Thymus (tissue), 11 donors: ENCODE measurements at regions not wholly inside any gene's neighbourhood (a gene's known extent, or its start where the extent isn't known, plus 50 kb on each side); places are given as distances from the start of the nearest gene placed in this dataset.
"Not testable (repeated sequence)": the region's sequence is repeated elsewhere in the genome, so short reads cannot be mapped to it uniquely, and the experiment has no call there.

Source experiments
- DNase-seq, 9 donors: peaks; one replicate each; pipeline ENCODE4 v3.0.0-alpha.2; 2013; ENCODE audit warnings: low spot score in 9 of 9, low read depth in 6 of 9, missing footprints in 1 of 9
- H3K27ac ChIP-seq, 2 donors: one replicate each; pipeline ENCODE4 v1.5.1; 2013; ENCODE audit warnings: control low read depth in 1 of 2, low read depth in 1 of 2, low read length in 1 of 2, mild to moderate bottlenecking in 1 of 2, moderate library complexity in 1 of 2
- H3K27me3 ChIP-seq, 2 donors: one replicate each; pipeline ENCODE4 v1.5.1; 2013; ENCODE audit warnings: low read length in 1 of 2; ENCODE audit not compliant: control insufficient read depth in 2 of 2, insufficient read depth in 1 of 2
- H3K36me3 ChIP-seq, 2 donors: one replicate each; pipeline ENCODE4 v1.5.1; 2013; ENCODE audit warnings: low read length in 1 of 2, mild to moderate bottlenecking in 1 of 2, moderate library complexity in 1 of 2; ENCODE audit not compliant: control insufficient read depth in 2 of 2, insufficient read depth in 2 of 2
- H3K4me1 ChIP-seq, 2 donors: one replicate each; pipeline ENCODE4 v1.5.1; 2013; ENCODE audit warnings: low read length in 2 of 2; ENCODE audit not compliant: control insufficient read depth in 2 of 2, insufficient read depth in 2 of 2
- H3K4me3 ChIP-seq, 2 donors: one replicate each; pipeline ENCODE4 v1.5.1; 2013; ENCODE audit warnings: low read length in 2 of 2, control low read depth in 1 of 2, mild to moderate bottlenecking in 1 of 2
- H3K9me3 ChIP-seq, 2 donors: one replicate each; pipeline ENCODE4 v1.5.1; 2013; ENCODE audit warnings: low read length in 1 of 2, mild to moderate bottlenecking in 1 of 2; ENCODE audit not compliant: control insufficient read depth in 2 of 2, insufficient read depth in 1 of 2
- WGBS: extraction: QIAGEN DNeasy Blood & Tissue Kit; methylation state at CpG from one replicate; pipeline ENCODE4 v1.1.7; 2013; 5-methylcytosine and 5-hydroxymethylcytosine counted together
- donor health status: healthy.

- Histone ChIP-seq H3K4me3 (no peak overlapping the region), H3K27me3 (no peaks in the 10 kb centered on the region), H3K9me3 (no peaks in the 10 kb centered on the region), H3K27ac (no peak overlapping the region), H3K36me3 (no peaks in the 10 kb centered on the region), H3K4me1 (no peaks in the 10 kb centered on the region)
- no peak for DNase-seq
- WGBS: 96% methylated on average over 16 of the region's 16 CpGs
These were observed 226.4 kb downstream of the OPA1 start for GRCh38 chr3:193819117-193820010.

- H3K9me3 ChIP-seq: no peaks in the 10 kb centered on the region
- H3K4me3 ChIP-seq: no peak overlapping the region
- H3K36me3 ChIP-seq: no peaks in the 10 kb centered on the region
- WGBS: 60% methylated on average over 2 of the region's 2 CpGs
- peaks cover 0 to under 1% of the 10 kb centered on the region in 2 donors for H3K4me1 ChIP-seq
- H3K27ac ChIP-seq: no peak overlapping the region
- no peak for DNase-seq
- no peaks in the 10 kb centered on the region for H3K27me3 ChIP-seq
These were observed 228.2 kb downstream of the OPA1 start for GRCh38 chr3:193821151-193821668.

- Histone ChIP-seq H3K4me1 (peaks cover 0 to 7% of the 10 kb centered on the region in 2 donors), H3K27me3 (no peaks in the 10 kb centered on the region), H3K4me3 (no peak overlapping the region), H3K9me3 (no peaks in the 10 kb centered on the region), H3K27ac (no peak overlapping the region), H3K36me3 (no peaks in the 10 kb centered on the region)
- WGBS: 95% methylated on average over 3 of the region's 3 CpGs
- DNase-seq: no peak
These were observed 229.6 kb downstream of the OPA1 start for GRCh38 chr3:193822492-193823212.

- DNase-seq: not testable (repeated sequence)
These were observed 230.2 kb downstream of the OPA1 start for GRCh38 chr3:193823213-193823605.

GRCh38 chr3:193824365-193824764 is 231.4 kb downstream of the OPA1 start:
- DNase-seq: no peak
- Histone ChIP-seq H3K4me1 (peaks cover 0 to 7% of the 10 kb centered on the region in 2 donors), H3K9me3 (no peaks in the 10 kb centered on the region), H3K27ac (no peak overlapping the region), H3K36me3 (no peaks in the 10 kb centered on the region), H3K27me3 (no peaks in the 10 kb centered on the region), H3K4me3 (no peak overlapping the region)

More at GRCh38 chr3:193823213-193823605, 230.2 kb downstream of the OPA1 start:
- not testable (repeated sequence) for H3K4me1 ChIP-seq, H3K4me3 ChIP-seq, H3K27me3 ChIP-seq, H3K9me3 ChIP-seq, H3K27ac ChIP-seq, H3K36me3 ChIP-seq
- WGBS: over 99% methylated on average over 3 of the region's 3 CpGs

GRCh38 chr3:193825617-193826016 is 232.6 kb downstream of the OPA1 start:
- H3K27ac ChIP-seq: no peak overlapping the region
- H3K36me3 ChIP-seq: no peaks in the 10 kb centered on the region
- no peak for DNase-seq
- H3K4me1 ChIP-seq: peaks cover 0 to 9% of the 10 kb centered on the region in 2 donors
- H3K9me3 ChIP-seq: no peaks in the 10 kb centered on the region
- WGBS: 85% methylated on average over 6 of the region's 6 CpGs
- no peak overlapping the region for H3K4me3 ChIP-seq
- no peaks in the 10 kb centered on the region for H3K27me3 ChIP-seq

- H3K27ac ChIP-seq: no peak overlapping the region
- H3K4me3 ChIP-seq: no peak overlapping the region
- WGBS: 94% methylated on average over 12 of the region's 12 CpGs
- H3K4me1 ChIP-seq: peaks cover 0 to 12% of the 10 kb centered on the region in 2 donors
- H3K9me3 ChIP-seq: no peaks in the 10 kb centered on the region
- H3K27me3 ChIP-seq: no peaks in the 10 kb centered on the region
- no peaks in the 10 kb centered on the region for H3K36me3 ChIP-seq
- no peak for DNase-seq
These were observed 233.3 kb downstream of the OPA1 start for GRCh38 chr3:193826159-193826795.

- Histone ChIP-seq H3K9me3 (no peaks in the 10 kb centered on the region), H3K27me3 (no peaks in the 10 kb centered on the region), H3K27ac (no peak overlapping the region), H3K4me1 (peaks cover 0 to 20% of the 10 kb centered on the region in 2 donors), H3K4me3 (no peak overlapping the region), H3K36me3 (no peaks in the 10 kb centered on the region)
- no peak for DNase-seq
- WGBS: 93% methylated on average over 7 of the region's 7 CpGs
These were observed 234.1 kb downstream of the OPA1 start for GRCh38 chr3:193827040-193827669.
